Caco-2 (cell line): ENCODE measurements at regions not wholly inside any gene's neighbourhood (a gene's known extent, or its start where the extent isn't known, plus 50 kb on each side); places are given as distances from the start of the nearest gene placed in this dataset.

ENCODE experiments used
- BruUV-seq: library from RNA; stranded (reverse); fragments of 400-500 nt; replicated peaks from 2 replicates; lab custom pipeline; 2021; lab: Mats Ljungman, UMichigan
- CTCF ChIA-PET: fragments of 300-600 bp; sonication (Branson Sonifier 250); formaldehyde crosslinking; loops from one replicate; lab custom pipeline; 2022; ENCODE audit warnings: antibody characterized with exemption; lab: Charles Lee
- POLR2A ChIA-PET: fragments of 300-600 bp; sonication (Branson Sonifier 250); formaldehyde crosslinking; loops from one replicate; lab custom pipeline; 2022; ENCODE audit warnings: antibody characterized with exemption; lab: Charles Lee
- DNase-seq, 2 experiments: peaks; one replicate each; pipeline versions ENCODE4 v3.0.0 to v3.0.0-alpha.2; 2020 to 2022
- H3K27me3 ChIP-seq: replicated peaks from 2 replicates; pipeline ENCODE4 v1.6.0; 2011; ENCODE audit warnings: low read length; ENCODE audit not compliant: control insufficient read depth, insufficient read depth
- H3K36me3 ChIP-seq: 2 replicates; pipeline ENCODE4 v1.5.1; 2011; ENCODE audit warnings: low read length; ENCODE audit not compliant: control insufficient read depth, insufficient read depth
- H3K4me1 ChIP-seq: fragments of 250-450 bp; sonication (Bioruptor Pico); 2 replicates; pipeline ENCODE4 v1.5.1; 2020; ENCODE audit warnings: mild to moderate bottlenecking
- H3K4me3 ChIP-seq: 2 replicates; pipeline ENCODE4 v1.5.1; 2011; ENCODE audit warnings: low read depth, mild to moderate bottlenecking, control low read depth, low read length
- H3K9me3 ChIP-seq: fragments of 250-450 bp; sonication (Bioruptor Pico); 2 replicates; pipeline ENCODE4 v1.5.1; 2020; ENCODE audit warnings: mild to moderate bottlenecking, moderate library complexity
- H3K27ac Mint-ChIP-seq: one replicate; pipeline ENCODE4 v1.8.0; 2022; ENCODE audit warnings: mixed read lengths; ENCODE audit not compliant: unreplicated experiment
- H3K27me3 Mint-ChIP-seq: one replicate; pipeline ENCODE4 v1.8.0; 2022; ENCODE audit warnings: mixed read lengths; ENCODE audit not compliant: insufficient read depth, unreplicated experiment
- H3K36me3 Mint-ChIP-seq: one replicate; pipeline ENCODE4 v1.8.0; 2022; ENCODE audit warnings: mild to moderate bottlenecking, mixed read lengths; ENCODE audit not compliant: insufficient read depth, unreplicated experiment
- H3K4me1 Mint-ChIP-seq: one replicate; pipeline ENCODE4 v1.8.0; 2022; ENCODE audit warnings: low read depth, mixed read lengths; ENCODE audit not compliant: unreplicated experiment
- H3K4me3 Mint-ChIP-seq: one replicate; pipeline ENCODE4 v1.8.0; 2022; ENCODE audit warnings: mild to moderate bottlenecking, moderate library complexity, mixed read lengths; ENCODE audit not compliant: unreplicated experiment
- H3K9me3 Mint-ChIP-seq: one replicate; pipeline ENCODE4 v1.8.0; 2022; ENCODE audit warnings: mixed read lengths; ENCODE audit not compliant: unreplicated experiment
- CTCF ChIP-seq, 2 experiments: fragments of 200-600 bp in 1 of 2; IDR thresholded peaks; 1 replicate in 1 of 2; 2 replicates in 1 of 2; pipeline versions ENCODE4 v1.5.1 to v1.8.0; 2011 to 2022; ENCODE audit warnings: antibody characterized with exemption in 1 of 2, control low read depth in 1 of 2, inconsistent platforms in 1 of 2, low read depth in 1 of 2, low read length in 1 of 2, mild to moderate bottlenecking in 1 of 2, moderate library complexity in 1 of 2; ENCODE audit not compliant: insufficient read depth in 1 of 2, severe bottlenecking in 1 of 2, unreplicated experiment in 1 of 2
- intact Hi-C: fragments of 100-400 bp; cut with micrococcal nuclease; formaldehyde crosslinking; loops from one replicate; pipeline ENCODE4 v1.10.0; 2022; ENCODE audit not compliant: unreplicated experiment

- CTCF ChIA-PET, result no interaction called here
- POLR2A ChIA-PET, result no interaction called here
- no peak for DNase-seq
- Histone ChIP-seq H3K4me1 (no peaks in the 10 kb centered on the region), H3K9me3 (no peaks in the 10 kb centered on the region), H3K36me3 (no peaks in the 10 kb centered on the region), H3K27me3 (no peaks in the 10 kb centered on the region), H3K4me3 (no peak overlapping the region)
- no TSS peak for BruUV-seq
- Mint-ChIP-seq H3K36me3 (no peaks in the 10 kb centered on the region), H3K4me1 (no peaks in the 10 kb centered on the region), H3K27me3 (no peaks in the 10 kb centered on the region), H3K9me3 (no peaks in the 10 kb centered on the region), H3K27ac (no peak overlapping the region), H3K4me3 (no peak overlapping the region)
- intact Hi-C loops, result no loop called here
- TF ChIP-seq CTCF (IDR thresholded peaks at IDR 0.05; ENCODE audit: insufficient read depth in 1 of 2, low read depth in 1 of 2, low read length in 1 of 2, severe bottlenecking in 1 of 2, unreplicated experiment in 1 of 2), result no peak
Observed at GRCh38 chr4:22870847-22871449, 178.2 kb downstream of the GBA3 start.

- no peak for TF ChIP-seq CTCF (IDR thresholded peaks at IDR 0.05; ENCODE audit: insufficient read depth in 1 of 2, low read depth in 1 of 2, low read length in 1 of 2, severe bottlenecking in 1 of 2, unreplicated experiment in 1 of 2)
- no TSS peak for BruUV-seq
- no peaks in the 10 kb centered on the region for H3K36me3 Mint-ChIP-seq
- ChIA-PET CTCF (interaction anchor here (0.6 kb wide), 1 partner anchor 345 kb away, joined by 4 read pairs; no protein-coding TSS in a partner anchor), POLR2A (no interaction called here)
- no peaks in the 10 kb centered on the region for H3K4me1 Mint-ChIP-seq
- no peaks in the 10 kb centered on the region for H3K4me1 ChIP-seq
- H3K27ac Mint-ChIP-seq, result no peak overlapping the region
- no peaks in the 10 kb centered on the region for H3K36me3 ChIP-seq
- no peak overlapping the region for H3K4me3 Mint-ChIP-seq
- no peaks in the 10 kb centered on the region for H3K9me3 Mint-ChIP-seq
- no peak overlapping the region for H3K4me3 ChIP-seq
- H3K27me3 Mint-ChIP-seq, result peaks cover 1% of the 10 kb centered on the region
- no peak for DNase-seq
- H3K27me3 ChIP-seq, result no peaks in the 10 kb centered on the region
- no peaks in the 10 kb centered on the region for H3K9me3 ChIP-seq
- intact Hi-C loops, result no loop called here
Observed at GRCh38 chr4:22869235-22869634, 176.5 kb downstream of the GBA3 start.
